GM21723 (cell line): ENCODE measurements at regions not wholly inside any gene's neighbourhood (a gene's known extent, or its start where the extent isn't known, plus 50 kb on each side); places are given as distances from the start of the nearest gene placed in this dataset.
"Not testable (repeated sequence)": the region's sequence is repeated elsewhere in the genome, so short reads cannot be mapped to it uniquely, and the experiment has no call there.

ENCODE experiments used
- ATAC-seq: cut with Tn5 transposase; IDR thresholded peaks from one replicate; pipeline ENCODE4 v1.9.1; 2021; ENCODE audit warnings: mild to moderate bottlenecking, moderate library complexity; ENCODE audit not compliant: unreplicated experiment

GRCh38 chr15:77881950-77882349 is 195.6 kb downstream of the TBC1D2B start:
- no peak for ATAC-seq

GRCh38 chr15:77881535-77881934 is 196.0 kb downstream of the TBC1D2B start:
- not testable (repeated sequence) for ATAC-seq

GRCh38 chr15:77879466-77879865 is 198.0 kb downstream of the TBC1D2B start:
- ATAC-seq = not testable (repeated sequence)

GRCh38 chr15:77877869-77878577 is 199.5 kb downstream of the TBC1D2B start:
- no peak for ATAC-seq

- not testable (repeated sequence) for ATAC-seq
Observed at GRCh38 chr15:77876107-77876820, 201.2 kb downstream of the TBC1D2B start.

GRCh38 chr15:77875066-77875721 is 202.3 kb downstream of the TBC1D2B start:
- ATAC-seq = not testable (repeated sequence)

GRCh38 chr15:77874063-77874462 is 203.4 kb downstream of the TBC1D2B start:
- no peak for ATAC-seq

GRCh38 chr15:77872521-77873425 is 204.7 kb downstream of the TBC1D2B start:
- ATAC-seq = not testable (repeated sequence)

- ATAC-seq = no peak
Observed at GRCh38 chr15:77871852-77872371, 205.6 kb downstream of the TBC1D2B start.

- peak; percentile 47 for ATAC-seq
Observed at GRCh38 chr15:77870195-77871065, 207.1 kb downstream of the TBC1D2B start.

GRCh38 chr15:77869021-77869895 is 208.3 kb downstream of the TBC1D2B start:
- ATAC-seq = no peak

GRCh38 chr15:77868048-77868629 is 209.4 kb downstream of the TBC1D2B start:
- ATAC-seq = not testable (repeated sequence)

GRCh38 chr15:77867266-77868047 is 210.1 kb downstream of the TBC1D2B start:
- no peak for ATAC-seq

GRCh38 chr15:77866596-77867125 is 210.8 kb downstream of the TBC1D2B start:
- ATAC-seq = no peak

- no peak for ATAC-seq
Observed at GRCh38 chr15:77866186-77866585, 211.3 kb downstream of the TBC1D2B start.

GRCh38 chr15:77865701-77866100 is 211.8 kb downstream of the TBC1D2B start:
- ATAC-seq = no peak

- ATAC-seq = no peak
Observed at GRCh38 chr15:77865106-77865610, 212.4 kb downstream of the TBC1D2B start.
